ENCODE measurements at regions not wholly inside any gene's neighbourhood (a gene's known extent, or its start where the extent isn't known, plus 50 kb on each side); places are given as distances from the start of the nearest gene placed in this dataset.

- TF ChIP-seq CTCF (IDR thresholded peaks at IDR 0.05), result no peak
- no peak overlapping the region for H3K27ac ChIP-seq
Observed at GRCh38 chr6:141337191-141337590, 795.5 kb upstream of the GJE1 start.

- TF ChIP-seq ZFX (IDR thresholded peaks at IDR 0.05; ENCODE audit: borderline replicate concordance) (no peak), CTCF (IDR thresholded peaks at IDR 0.05) (no peak)
- H3K27ac ChIP-seq, result no peak overlapping the region
Observed at GRCh38 chr6:141335477-141336273, 797.0 kb upstream of the GJE1 start.

GRCh38 chr6:141326925-141327324 lies 805.8 kb upstream of the GJE1 start:
- TF ChIP-seq ZFX (IDR thresholded peaks at IDR 0.05; ENCODE audit: borderline replicate concordance), result no peak
- H3K27ac ChIP-seq, result no peak overlapping the region

GRCh38 chr6:141326426-141326825 lies 806.3 kb upstream of the GJE1 start:
- TF ChIP-seq CTCF (IDR thresholded peaks at IDR 0.05) (no peak), ZFX (IDR thresholded peaks at IDR 0.05; ENCODE audit: borderline replicate concordance) (no peak)
- H3K27ac ChIP-seq, result no peak overlapping the region

GRCh38 chr6:141321493-141322347 lies 811.0 kb upstream of the GJE1 start:
- no peak overlapping the region for H3K27ac ChIP-seq
- TF ChIP-seq CTCF (IDR thresholded peaks at IDR 0.05) (no peak), ZFX (IDR thresholded peaks at IDR 0.05; ENCODE audit: borderline replicate concordance) (no peak)

GRCh38 chr6:141316236-141316635 lies 816.5 kb upstream of the GJE1 start:
- TF ChIP-seq ZFX (IDR thresholded peaks at IDR 0.05; ENCODE audit: borderline replicate concordance) (no peak), CTCF (IDR thresholded peaks at IDR 0.05) (no peak)
- no peak overlapping the region for H3K27ac ChIP-seq

GRCh38 chr6:141313986-141314385 lies 818.7 kb upstream of the GJE1 start:
- TF ChIP-seq ZFX (IDR thresholded peaks at IDR 0.05; ENCODE audit: borderline replicate concordance), result no peak
- TF ChIP-seq CTCF (IDR thresholded peaks at IDR 0.05), result no peak
- no peak overlapping the region for H3K27ac ChIP-seq
